Stimulated activated CD8-positive, alpha-beta memory T cell treated with anti-CD3 and anti-CD28 coated beads, Interleukin-7, amount 100 ng/mL, for 4 hours (primary cell): ENCODE measurements at regions not wholly inside any gene's neighbourhood (a gene's known extent, or its start where the extent isn't known, plus 50 kb on each side); places are given as distances from the start of the nearest gene placed in this dataset.

Experiments
- DNase-seq, 2 donors: peaks; one replicate each; pipeline ENCODE4 v3.0.0-alpha.2; 2020; ENCODE audit warnings: low read depth in 2 of 2

DNA sequence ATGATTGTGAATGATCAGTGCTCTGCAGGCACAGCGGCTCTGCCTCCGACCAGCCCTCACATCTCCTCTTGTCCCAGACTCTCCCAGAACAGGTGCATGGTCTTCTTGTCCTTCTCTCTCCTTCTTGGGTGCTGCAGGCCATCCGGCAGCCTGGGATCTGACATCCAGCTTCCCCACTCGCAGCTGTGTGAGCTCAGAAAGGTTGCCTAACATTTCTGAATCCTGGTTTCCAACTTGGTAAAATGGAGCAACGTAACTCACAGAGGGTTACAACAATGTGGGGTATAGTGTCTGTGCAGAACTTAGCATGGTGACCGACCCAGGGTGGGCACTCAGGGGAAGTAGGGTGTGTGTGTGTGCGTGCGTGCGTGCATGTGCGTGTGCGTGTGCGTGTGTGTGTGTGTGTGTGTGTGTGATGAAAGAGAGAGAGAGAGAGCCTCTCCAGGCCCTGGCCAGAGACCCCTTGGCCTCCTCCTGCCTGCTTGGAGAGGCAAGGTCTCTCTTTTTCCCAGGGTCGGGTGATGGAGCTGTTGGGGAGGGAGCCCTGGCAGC, 110.1 kb downstream of the SNX5 start:
- no peak for DNase-seq

DNA sequence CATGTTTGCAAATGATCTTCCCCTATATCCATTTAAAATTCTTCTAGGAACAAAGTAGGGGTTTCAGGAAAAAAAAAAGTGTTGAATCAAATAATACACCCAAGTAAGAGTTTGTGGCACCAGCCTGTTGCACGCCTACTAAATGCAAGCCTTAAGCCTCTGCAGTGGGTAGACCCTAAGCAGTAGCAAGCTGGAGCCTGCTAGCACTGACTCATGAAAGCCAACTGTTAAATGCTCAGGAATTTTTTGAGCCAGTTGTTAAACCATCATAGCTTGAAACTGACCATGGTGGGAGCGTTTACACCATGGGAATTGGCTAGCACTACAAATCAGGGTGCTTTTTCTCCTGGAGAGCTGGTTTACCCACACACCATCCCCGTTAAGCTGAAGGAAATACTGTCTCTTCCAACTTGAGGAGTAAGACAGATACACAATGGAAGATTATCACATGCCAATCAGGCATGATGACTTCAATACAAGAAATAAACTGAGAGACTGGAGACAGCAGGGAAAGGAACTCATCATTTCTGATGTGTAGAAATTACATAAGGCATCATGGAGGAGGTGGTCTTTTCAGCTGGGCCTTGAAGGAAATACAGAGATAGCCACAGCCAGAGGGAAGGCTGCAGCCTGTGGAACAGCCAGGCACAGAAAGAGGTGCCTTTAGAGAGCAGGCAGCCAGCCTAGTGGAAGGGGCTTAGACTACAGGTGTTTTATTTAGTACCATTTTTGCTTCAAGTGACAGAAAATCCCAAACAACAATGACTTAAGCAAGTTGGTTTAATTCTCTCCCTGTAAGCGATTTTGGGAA, 110.8 kb downstream of the SNX5 start:
- DNase-seq: no peak

DNA sequence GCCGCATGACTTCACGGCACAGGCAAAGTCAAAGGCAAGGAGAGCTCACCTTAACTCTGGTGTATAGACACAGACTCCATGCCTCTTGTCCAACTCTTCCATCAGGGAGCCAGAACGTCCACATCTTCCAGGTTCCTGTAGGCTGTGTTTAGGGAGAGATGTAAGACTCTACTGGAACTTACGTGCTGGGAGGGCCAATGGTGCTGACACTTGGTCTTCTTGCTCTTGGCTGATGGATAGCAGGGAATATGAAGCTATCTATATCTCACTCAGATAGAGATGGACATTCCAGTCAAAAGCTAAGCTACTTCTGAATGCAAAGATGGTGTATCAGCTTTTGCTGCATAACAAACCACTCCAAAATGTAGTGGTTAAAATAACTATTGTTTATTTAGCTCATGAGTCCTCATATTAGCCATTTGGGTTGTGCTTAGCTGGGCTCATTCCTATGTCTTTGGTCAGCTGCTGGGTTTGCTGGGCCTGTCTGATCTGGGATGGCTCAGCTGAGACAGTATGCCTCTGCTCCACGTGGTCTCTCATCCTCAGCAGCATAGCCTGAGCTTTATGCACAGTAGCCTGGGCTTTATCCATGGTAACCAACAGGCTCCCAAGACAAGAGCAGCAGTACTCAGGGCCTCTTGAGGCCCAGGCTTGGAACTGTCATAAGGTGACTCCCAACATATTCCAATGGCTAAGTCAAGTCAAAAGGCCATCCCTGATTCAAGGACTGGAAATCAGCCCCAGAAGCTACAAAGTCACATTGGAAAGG, 111.6 kb downstream of the SNX5 start:
- DNase-seq: no peak

DNA sequence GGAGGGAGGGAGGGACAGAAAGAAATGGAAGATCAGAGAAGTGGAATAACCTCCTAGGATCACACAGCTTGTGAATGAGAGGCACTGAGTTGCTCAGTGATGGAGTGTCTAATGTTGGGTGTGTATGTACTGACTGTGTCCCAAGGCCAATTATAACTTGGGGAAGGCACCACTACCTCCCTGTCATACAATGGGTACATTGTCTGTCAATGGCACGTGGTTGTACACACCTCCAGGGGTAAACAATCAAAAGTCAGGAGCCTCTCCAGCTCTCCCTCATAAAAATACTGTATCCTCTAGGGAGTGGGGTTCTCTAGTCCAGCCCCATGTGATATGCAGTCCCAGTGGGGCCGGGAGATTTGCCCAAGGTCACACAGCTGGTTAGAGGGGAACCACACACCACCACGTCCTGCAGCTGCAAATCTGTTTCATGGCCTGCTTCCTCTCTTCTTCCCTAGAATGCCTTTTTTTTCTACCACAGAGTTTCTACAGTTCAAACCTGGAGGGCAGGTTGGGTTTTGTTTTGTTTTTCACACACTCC, 112.5 kb downstream of the SNX5 start:
- DNase-seq: no peak

DNA sequence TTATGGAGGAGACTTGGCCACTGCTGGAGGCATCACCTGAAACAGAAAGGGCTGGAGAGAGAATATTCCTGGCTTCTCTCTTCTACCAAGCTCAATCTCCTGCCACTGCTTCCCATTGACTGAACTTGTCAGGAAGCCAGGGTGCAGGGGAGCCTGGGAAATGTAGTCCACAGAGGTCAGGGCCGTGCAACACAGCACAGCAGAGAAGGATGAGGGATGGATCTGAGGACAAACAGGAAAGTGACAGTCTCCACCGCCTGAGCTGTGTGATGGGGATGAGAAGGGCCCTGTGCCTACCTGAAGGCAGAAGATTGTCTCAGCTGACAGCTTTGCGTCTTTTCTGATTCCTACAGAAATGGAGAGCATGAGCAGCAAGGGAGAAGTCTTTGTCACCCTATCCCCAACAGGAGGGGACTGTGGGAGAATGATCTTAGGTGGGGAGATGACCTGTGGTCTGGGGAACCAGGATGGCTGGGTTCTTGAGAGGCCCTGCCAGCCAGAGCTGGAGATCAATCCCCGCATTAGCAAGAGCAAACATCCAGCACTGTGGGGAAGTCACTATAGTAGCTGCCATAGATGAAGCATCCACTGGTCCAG, 114.2 kb downstream of the SNX5 start:
- DNase-seq: no peak

DNA sequence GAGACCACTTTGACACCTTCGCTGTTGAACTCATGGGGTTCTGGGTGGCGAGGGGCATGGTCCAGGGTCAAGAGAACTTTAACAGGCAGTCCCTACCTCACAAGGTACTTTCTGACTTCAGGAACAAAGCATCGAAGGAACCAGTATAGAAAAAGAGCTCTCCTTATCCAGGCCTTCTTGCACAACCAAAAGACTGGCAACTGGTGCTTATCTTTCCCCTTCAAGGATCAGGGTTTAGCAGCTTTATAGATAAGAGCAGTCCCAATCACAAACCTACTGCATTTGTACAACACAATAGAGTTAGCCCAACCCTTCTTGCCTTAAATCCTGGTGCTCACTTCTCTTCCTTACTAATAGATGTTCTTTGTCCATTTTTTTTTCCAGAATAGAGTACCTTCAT, 116.3 kb downstream of the SNX5 start:
- DNase-seq: no peak

DNA sequence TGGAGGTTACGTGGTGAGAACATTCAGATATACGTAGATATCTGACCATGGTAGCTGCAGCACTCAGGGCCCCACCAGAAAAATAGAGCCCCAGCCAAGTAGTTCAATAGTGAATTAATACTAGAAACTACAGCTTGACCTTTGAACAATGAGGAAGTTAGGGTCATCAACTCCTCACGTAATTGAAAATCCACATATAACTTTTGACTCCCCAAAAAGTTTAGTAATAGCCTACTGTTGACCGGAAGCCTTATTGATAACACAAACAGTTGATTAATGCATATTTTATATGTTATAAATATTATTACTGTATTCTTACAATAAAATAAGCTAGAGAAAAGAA, 117.9 kb downstream of the SNX5 start:
- DNase-seq: no peak

DNA sequence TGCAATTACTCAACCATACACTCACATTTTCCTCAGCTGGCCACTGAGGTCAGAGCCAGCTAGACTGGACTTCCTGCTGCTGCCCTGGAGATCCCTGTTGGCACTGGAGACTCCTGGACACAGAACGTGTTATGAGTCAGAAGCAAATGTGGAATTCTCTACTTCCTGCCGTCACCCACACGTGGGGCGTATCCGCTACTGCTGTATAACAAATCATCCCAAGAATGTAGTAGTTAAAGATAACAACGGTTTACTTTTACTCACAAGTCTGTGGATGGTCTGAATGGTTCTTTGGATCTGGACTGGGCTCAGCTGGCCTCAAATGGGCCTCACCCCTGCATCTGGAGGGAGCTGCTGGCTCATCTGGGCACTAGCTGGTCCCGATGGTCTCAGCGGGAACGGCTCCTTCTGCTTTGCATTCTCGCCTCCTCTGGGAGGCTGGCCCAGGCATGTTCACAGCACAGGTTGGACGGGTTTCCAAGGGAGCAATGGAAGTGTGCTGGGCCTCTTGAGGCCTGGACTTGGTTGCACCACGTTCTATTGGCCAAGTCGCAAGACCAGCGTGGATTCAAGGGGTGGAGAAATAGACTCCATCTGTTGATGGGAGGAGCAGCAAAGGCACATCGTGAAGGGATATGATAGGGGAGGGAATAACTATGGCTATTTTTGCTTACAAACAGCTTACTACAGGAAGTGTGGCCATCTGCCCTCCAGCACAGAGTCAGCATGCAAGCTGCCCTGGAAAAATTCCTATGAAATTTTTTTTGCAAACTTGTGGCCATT, 118.5 kb downstream of the SNX5 start:
- no peak for DNase-seq

DNA sequence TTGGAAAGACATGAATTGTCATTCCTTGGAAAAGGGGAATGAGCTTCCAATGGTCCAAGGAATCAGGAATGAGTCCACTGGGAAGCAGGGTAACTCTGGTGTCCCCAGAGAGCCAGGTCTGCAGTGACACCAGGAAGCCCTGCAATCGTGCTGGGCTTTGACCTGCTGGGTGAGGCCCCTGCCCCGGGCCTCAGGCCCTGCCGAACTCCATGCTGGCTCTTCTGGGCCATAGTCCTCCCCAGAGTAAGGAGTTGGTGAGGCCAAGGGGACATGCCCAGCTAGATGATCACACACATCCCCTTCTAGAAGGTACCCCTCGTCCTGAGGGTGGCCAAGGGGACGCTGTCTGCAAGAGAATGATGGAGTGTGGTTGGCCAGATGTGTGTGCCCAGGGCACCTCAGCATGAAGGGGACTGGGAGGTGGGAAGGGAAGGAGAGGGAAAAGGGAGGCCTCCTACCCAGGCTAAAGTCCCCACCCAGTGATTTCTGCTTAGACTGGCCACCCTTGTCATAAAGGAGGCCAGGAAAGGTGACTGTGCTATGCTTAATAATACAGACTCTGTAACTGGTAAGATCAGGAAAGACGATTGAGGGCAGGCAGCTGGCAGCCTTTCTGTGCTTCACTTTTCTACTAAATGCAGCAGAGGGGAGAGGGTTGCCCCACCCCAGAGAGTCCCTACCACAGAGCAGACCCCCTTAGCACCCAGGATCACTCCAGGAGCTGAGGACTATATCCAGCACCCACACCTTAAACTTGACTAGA, 119.3 kb downstream of the SNX5 start:
- DNase-seq: no peak

DNA sequence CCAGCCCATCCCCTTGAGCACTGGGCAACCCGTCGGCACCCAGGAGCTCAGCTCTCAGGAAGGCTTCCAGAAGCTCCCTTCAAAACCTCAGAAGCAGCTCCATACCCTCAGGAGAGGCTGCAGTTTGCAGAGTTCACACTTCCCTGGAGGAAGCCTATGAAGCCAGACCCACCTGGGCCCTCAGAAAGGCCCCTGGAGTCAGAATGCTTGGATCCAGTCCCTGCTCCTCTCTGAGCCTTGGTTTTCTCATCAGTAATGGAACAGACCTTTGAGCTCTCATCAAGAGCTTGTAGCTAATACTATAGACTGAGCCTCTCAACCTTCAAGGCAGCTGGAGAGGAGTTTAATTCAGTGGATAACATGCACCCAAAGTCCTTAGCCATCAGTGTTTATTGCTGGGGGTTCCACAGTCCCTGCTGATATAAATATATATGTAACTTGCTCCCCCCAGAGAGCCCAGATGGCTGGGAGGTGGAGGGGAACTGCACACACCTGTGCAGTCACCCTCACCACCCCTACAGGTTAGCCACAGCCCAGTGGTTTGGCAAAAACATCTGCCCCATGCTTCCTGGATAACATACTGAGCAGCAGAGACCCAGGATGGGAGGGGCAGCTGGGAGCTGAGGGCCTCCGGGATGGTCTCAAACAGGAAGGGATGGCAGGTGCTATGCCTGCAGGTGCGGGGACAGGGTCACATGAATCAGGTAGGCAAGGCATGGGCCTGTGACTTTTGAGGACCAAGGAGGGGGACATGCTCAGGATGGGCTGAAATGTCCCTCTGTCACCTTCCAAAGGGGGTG, 120.1 kb downstream of the SNX5 start:
- no peak for DNase-seq

DNA sequence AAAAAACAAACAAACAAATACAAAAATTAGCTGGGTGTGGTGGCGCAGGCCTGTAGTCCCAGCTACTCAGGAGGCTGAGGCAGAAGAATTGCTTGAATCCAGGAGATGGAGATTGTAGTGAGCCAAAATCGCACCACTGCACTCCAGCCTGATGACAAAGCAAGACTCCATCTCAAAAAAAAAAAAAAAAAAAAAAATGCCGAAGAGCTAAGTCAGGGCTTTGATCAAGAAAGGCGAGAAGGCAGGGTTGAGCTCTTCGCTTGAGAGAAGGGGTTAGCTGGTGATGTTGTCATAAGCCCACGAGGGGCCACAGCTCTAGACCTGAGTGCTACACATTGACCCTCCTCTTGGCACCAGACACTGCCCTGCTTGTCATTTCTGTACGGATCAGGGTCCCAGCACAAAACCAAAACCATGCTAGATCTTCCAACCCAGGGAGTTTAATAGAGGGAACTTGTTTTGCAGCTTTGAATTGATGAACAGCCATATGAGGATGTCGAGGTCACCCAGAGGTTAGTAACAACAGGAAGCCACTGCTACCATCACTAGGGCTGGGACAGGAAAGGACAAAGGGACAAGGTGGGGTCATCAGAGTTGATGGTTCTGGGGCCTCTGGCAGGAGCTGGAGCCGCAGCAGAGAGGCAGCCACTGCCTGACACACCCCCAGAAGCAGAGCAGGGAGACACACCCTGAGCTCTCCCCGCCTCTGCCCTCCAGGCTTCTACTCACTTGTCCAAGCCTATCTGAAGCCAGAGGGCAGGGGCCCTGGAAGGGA, 122.7 kb downstream of the SNX5 start:
- DNase-seq: no peak

DNA sequence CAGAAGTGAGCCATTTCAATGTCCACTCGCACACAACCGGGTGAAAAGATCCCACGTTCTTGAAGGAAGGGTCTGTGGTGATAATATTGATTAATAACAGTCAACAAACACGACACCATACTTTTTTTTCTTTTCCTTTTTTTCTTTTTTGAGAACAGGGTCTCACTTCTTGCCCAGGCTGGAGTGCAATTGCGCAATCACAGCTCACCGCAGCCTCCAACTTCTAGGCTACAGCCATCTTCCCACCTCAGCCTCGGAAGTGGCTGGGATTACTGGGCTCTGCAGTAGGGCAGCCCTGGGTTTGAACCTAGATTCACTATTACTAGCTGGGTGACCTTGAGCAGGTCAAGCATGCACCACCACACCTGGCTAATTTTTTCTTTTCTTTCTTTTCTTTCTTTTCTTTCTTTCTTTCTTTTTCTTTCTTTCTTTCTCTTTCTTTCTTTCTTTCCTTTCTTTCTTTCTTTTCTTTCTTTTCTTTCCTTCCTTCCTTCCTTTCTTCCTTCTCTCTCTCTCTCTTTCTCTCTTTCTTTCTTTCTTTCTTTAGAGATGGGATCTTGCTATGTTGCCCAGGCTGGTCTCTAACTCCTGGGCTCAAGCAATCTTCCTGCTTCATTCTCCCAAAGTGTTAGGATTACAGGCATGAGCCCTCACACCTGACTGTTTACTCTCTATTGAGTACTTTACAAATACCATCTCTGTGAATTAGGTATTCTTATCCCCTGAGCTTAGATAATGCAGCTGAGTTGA, 123.9 kb downstream of the SNX5 start:
- no peak for DNase-seq

DNA sequence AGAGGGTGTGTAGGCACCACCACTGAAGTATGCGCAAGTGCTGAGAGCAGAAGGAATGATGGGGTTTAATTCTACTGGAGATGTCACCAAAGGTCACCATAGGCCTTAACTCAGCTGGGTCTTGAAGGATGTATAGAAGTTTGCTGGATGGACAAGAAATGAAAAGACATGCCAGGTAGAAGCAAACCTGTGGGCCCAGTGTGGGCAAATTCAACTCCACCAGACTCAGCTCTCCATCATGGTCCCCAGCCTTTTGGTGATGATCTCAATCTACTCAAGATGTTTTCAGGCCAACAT, 124.5 kb downstream of the SNX5 start:
- DNase-seq: no peak

DNA sequence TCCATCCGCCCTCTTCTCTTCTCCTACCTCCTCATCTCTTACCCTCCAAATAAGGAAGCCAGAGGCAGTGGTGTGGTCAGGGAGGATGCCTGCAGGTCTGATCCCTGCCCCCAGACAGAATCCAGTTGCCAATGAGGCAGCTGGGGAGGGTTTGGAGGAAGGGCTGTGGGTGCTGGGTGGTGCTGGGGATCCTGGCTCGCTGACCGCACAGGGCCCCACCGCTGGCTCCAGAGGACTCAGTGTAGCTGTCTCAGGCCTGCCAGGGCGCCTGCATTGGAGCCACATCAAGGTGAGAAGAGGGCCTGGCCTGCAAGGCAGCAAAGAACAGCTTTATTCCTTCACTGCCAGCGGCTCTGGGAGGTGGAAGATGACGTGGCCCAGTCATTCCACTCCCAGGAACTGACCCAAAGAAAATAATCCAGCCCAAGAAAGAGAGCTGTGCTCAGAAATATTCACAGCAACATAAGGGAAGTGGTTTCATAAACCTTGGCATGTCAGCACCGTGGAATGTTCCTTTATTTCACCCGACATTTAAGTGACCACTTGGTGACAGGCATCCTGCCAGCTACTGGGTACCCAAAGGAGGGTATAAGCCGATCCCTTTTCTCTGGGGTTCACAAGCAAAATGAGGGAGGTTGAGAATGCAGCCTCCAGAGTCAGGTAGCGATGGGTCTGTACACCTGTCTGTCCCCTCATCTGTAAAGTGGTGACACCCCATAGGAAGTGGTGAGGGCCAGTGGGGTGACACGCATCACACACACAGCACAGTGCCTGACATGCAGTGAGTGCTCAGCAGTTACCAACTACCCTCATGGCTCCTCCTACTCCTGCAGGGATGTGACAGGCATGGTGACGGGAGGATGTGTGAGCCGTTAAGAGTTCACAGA, 125.1 kb downstream of the SNX5 start:
- peak in 1 of 2 donors; percentile 10 for DNase-seq

DNA sequence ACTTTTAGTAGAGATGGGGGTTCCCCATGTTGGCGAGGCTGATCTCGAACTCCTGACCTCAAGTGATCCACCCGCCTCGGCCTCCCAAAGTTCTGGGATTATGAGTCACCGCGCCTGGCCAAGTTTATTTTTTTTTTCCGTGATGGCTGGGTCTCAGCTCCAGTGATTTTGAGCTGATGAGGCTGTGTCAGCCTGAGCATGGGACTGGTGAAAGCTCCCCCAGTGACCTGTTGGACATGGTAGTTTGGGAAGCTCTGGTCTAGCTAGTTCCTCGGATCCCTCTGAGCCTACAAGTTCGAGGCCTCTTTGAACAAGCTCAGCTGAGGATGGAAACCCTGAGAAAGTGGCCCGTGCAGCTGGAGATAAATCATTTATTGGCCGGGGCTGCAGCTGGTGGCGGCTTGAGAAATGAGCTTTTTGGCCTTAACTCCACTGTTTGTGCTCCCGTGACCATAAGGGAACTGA, 126.8 kb downstream of the SNX5 start:
- DNase-seq: no peak

DNA sequence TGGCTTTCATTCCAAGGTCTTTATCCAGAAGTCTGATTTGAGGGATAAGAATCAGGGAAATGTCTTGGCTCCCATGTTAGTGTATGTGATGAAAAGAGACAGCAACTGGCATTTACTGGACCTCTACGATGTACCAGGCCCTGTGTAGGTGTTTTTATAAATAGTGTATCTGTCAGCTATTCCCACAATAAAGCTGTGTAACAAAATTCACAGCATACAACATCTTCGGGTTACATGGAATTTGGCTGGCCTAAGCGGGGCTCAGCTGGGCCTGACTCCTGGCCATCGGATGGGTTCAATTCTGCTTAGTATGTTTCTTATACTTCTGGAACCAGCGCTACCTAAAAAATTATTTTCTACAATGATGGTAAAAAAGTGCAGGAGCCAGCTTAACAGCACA, 128.2 kb downstream of the SNX5 start:
- DNase-seq: no peak

DNA sequence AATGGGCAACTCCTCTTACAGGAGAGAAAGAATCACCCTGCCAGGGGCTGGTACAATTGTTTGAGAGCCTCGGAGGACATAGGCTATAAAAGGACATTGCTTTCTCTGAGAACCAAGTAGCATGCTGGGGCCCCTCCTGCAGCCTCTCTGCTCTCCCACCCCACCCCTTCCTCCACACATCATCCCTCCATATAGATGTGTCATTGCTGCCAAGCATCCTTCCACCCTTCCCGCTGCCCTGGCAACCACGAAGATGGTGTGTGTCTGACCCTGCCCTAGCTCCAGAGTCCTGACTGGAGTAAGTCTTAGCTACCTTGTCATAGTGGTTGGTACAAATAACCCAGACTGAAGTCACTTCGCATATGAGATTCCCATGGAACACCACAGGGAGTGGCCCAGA, 129.7 kb downstream of the SNX5 start:
- DNase-seq: no peak

DNA sequence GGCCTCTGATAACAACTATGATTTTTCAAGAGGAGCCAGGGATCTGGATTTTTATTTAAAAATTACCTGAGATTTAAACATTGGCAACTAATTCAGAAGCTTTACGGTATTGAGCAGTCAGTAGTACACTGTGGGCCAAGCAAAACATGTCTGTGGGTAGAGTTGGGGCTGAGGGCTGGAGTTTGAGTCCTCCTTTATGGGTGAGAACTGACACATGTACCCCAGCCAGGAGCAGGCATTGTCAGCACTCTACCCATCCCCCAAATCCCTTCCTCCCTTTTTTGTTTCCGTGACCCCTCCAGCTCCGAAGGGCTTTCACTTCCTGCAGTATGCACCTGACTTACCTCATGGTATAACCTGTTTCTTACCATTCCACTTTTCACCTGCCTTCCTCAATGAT, 131.4 kb downstream of the SNX5 start:
- DNase-seq: no peak
